Hippocampal formation (tissue), 2 donors: ENCODE measurements at regions not wholly inside any gene's neighbourhood (a gene's known extent, or its start where the extent isn't known, plus 50 kb on each side); places are given as distances from the start of the nearest gene placed in this dataset.
"Not testable (repeated sequence)": the region's sequence is repeated elsewhere in the genome, so short reads cannot be mapped to it uniquely, and the experiment has no call there.

Source experiments
- DNase-seq, 2 donors: peaks; one replicate each; lab custom pipeline; 2025; lab: John Stamatoyannopoulos, UW

GRCh38 chr16:65731833-65732232 is 610.0 kb upstream of the CDH11 start:
- no peak for DNase-seq

GRCh38 chr16:65728652-65729051 is 606.8 kb upstream of the CDH11 start:
- no peak for DNase-seq

- no peak for DNase-seq
These were observed 606.3 kb upstream of the CDH11 start for GRCh38 chr16:65728167-65728566.

- DNase-seq, result no peak
These were observed 605.8 kb upstream of the CDH11 start for GRCh38 chr16:65727534-65728137.

- DNase-seq, result peak in 1 of 2 donors; percentile 3
These were observed 603.4 kb upstream of the CDH11 start for GRCh38 chr16:65725156-65725845.

- DNase-seq, result no peak
These were observed 600.6 kb upstream of the CDH11 start for GRCh38 chr16:65722429-65722828.

- no peak for DNase-seq
These were observed 596.0 kb upstream of the CDH11 start for GRCh38 chr16:65717846-65718245.

GRCh38 chr16:65716737-65717700 is 595.2 kb upstream of the CDH11 start:
- DNase-seq, result no peak

GRCh38 chr16:65713181-65713808 is 591.4 kb upstream of the CDH11 start:
- no peak for DNase-seq

GRCh38 chr16:65710107-65710506 is 588.2 kb upstream of the CDH11 start:
- no peak for DNase-seq

GRCh38 chr16:65704866-65705265 is 583.0 kb upstream of the CDH11 start:
- DNase-seq, result no peak

- no peak for DNase-seq
These were observed 581.0 kb upstream of the CDH11 start for GRCh38 chr16:65702707-65703402.

GRCh38 chr16:65700596-65700995 is 578.7 kb upstream of the CDH11 start:
- no peak for DNase-seq

GRCh38 chr16:65698791-65699321 is 577.0 kb upstream of the CDH11 start:
- no peak for DNase-seq

- no peak for DNase-seq
These were observed 575.7 kb upstream of the CDH11 start for GRCh38 chr16:65697521-65697920.

- no peak for DNase-seq
These were observed 575.2 kb upstream of the CDH11 start for GRCh38 chr16:65697065-65697464.

GRCh38 chr16:65691846-65692245 is 570.0 kb upstream of the CDH11 start:
- DNase-seq, result not testable (repeated sequence)

GRCh38 chr16:65689726-65690125 is 567.9 kb upstream of the CDH11 start:
- no peak for DNase-seq

- no peak for DNase-seq
These were observed 566.4 kb upstream of the CDH11 start for GRCh38 chr16:65688301-65688700.

GRCh38 chr16:65684230-65684629 is 562.4 kb upstream of the CDH11 start:
- DNase-seq, result no peak

GRCh38 chr16:65681406-65681805 is 559.5 kb upstream of the CDH11 start:
- DNase-seq, result no peak
